Muscle of leg (tissue), 3 donors: ENCODE measurements at regions not wholly inside any gene's neighbourhood (a gene's known extent, or its start where the extent isn't known, plus 50 kb on each side); places are given as distances from the start of the nearest gene placed in this dataset.

ENCODE experiments used
- DNase-seq: peaks from one replicate; pipeline ENCODE4 v3.0.0; 2013
- H3K27ac ChIP-seq: one replicate; pipeline ENCODE4 v1.5.1; 2013; ENCODE audit warnings: mild to moderate bottlenecking, low read length, control low read depth
- H3K27me3 ChIP-seq: one replicate; pipeline ENCODE4 v1.6.1; 2013; ENCODE audit warnings: low read length; ENCODE audit not compliant: control insufficient read depth, insufficient read depth
- H3K36me3 ChIP-seq: one replicate; pipeline ENCODE4 v1.6.1; 2013; ENCODE audit warnings: low read length; ENCODE audit not compliant: control insufficient read depth, insufficient read depth
- H3K4me1 ChIP-seq: one replicate; pipeline ENCODE4 v1.6.1; 2013; ENCODE audit warnings: low read length; ENCODE audit not compliant: control insufficient read depth, insufficient read depth
- H3K4me3 ChIP-seq: one replicate; pipeline ENCODE4 v1.5.1; 2013; ENCODE audit warnings: low read length, control low read depth
- H3K9me3 ChIP-seq: replicated peaks from 2 replicates; pipeline ENCODE4 v1.6.1; 2013; ENCODE audit warnings: low read depth, low read length; ENCODE audit not compliant: control insufficient read depth
- WGBS: methylation state at CpG from one replicate; pipeline ENCODE4 v1.1.5; 2013; ENCODE audit warnings: missing lambda C conversion rate; ENCODE audit not compliant: insufficient coverage; 5-methylcytosine and 5-hydroxymethylcytosine counted together

- no peak for DNase-seq
- WGBS, result 70% methylated on average over 2 of the region's 7 CpGs
- Histone ChIP-seq H3K4me3 (no peak overlapping the region), H3K4me1 (no peaks in the 10 kb centered on the region), H3K27ac (no peak overlapping the region), H3K36me3 (no peaks in the 10 kb centered on the region), H3K9me3 (no peaks in the 10 kb centered on the region), H3K27me3 (peaks cover 2% of the 10 kb centered on the region)
Measured at GRCh38 chr10:29104661-29105399, 184.0 kb upstream of the LYZL1 start.

- no peaks in the 10 kb centered on the region for H3K9me3 ChIP-seq
- no peak for DNase-seq
- H3K27ac ChIP-seq, result no peak overlapping the region
- no peaks in the 10 kb centered on the region for H3K4me1 ChIP-seq
- no peaks in the 10 kb centered on the region for H3K36me3 ChIP-seq
- H3K27me3 ChIP-seq, result peaks cover 2% of the 10 kb centered on the region
- no peak overlapping the region for H3K4me3 ChIP-seq
- 100% methylated on average over 1 of the region's 4 CpGs for WGBS
Measured at GRCh38 chr10:29105516-29106215, 183.2 kb upstream of the LYZL1 start.

GRCh38 chr10:29106287-29106686, 182.6 kb upstream of the LYZL1 start:
- Histone ChIP-seq H3K27me3 (no peaks in the 10 kb centered on the region), H3K27ac (no peak overlapping the region), H3K4me1 (no peaks in the 10 kb centered on the region), H3K4me3 (no peak overlapping the region), H3K9me3 (no peaks in the 10 kb centered on the region), H3K36me3 (no peaks in the 10 kb centered on the region)
- no CpG with 5 or more reads among the region's 4 CpGs for WGBS
- DNase-seq, result no peak

GRCh38 chr10:29107866-29108498, 180.9 kb upstream of the LYZL1 start:
- Histone ChIP-seq H3K27me3 (no peaks in the 10 kb centered on the region), H3K36me3 (no peaks in the 10 kb centered on the region), H3K27ac (no peak overlapping the region), H3K4me1 (no peaks in the 10 kb centered on the region), H3K9me3 (no peaks in the 10 kb centered on the region), H3K4me3 (no peak overlapping the region)
- WGBS, result 88% methylated on average over 1 of the region's 2 CpGs
- DNase-seq, result no peak

- Histone ChIP-seq H3K27me3 (no peaks in the 10 kb centered on the region), H3K27ac (no peak overlapping the region), H3K36me3 (no peaks in the 10 kb centered on the region), H3K4me3 (no peak overlapping the region), H3K9me3 (no peaks in the 10 kb centered on the region), H3K4me1 (no peaks in the 10 kb centered on the region)
- DNase-seq, result no peak
- WGBS, result 59% methylated on average over 4 of the region's 9 CpGs
Measured at GRCh38 chr10:29109707-29110571, 178.9 kb upstream of the LYZL1 start.

- Histone ChIP-seq H3K4me1 (no peaks in the 10 kb centered on the region), H3K4me3 (no peak overlapping the region), H3K36me3 (no peaks in the 10 kb centered on the region), H3K27ac (no peak overlapping the region), H3K9me3 (peaks cover 11% of the 10 kb centered on the region), H3K27me3 (no peaks in the 10 kb centered on the region)
- no peak for DNase-seq
- 47% methylated on average over 11 of the region's 13 CpGs for WGBS
Measured at GRCh38 chr10:29112827-29113615, 175.8 kb upstream of the LYZL1 start.

- DNase-seq, result no peak
- Histone ChIP-seq H3K4me3 (no peak overlapping the region), H3K4me1 (no peaks in the 10 kb centered on the region), H3K36me3 (no peaks in the 10 kb centered on the region), H3K27ac (no peak overlapping the region), H3K9me3 (peaks cover 12% of the 10 kb centered on the region), H3K27me3 (no peaks in the 10 kb centered on the region)
- 46% methylated on average over 2 of the region's 8 CpGs for WGBS
Measured at GRCh38 chr10:29113616-29113945, 175.3 kb upstream of the LYZL1 start.

GRCh38 chr10:29114141-29114540, 174.7 kb upstream of the LYZL1 start:
- H3K4me1 ChIP-seq, result no peaks in the 10 kb centered on the region
- H3K27ac ChIP-seq, result no peak overlapping the region
- H3K36me3 ChIP-seq, result no peaks in the 10 kb centered on the region
- peaks cover 12% of the 10 kb centered on the region for H3K9me3 ChIP-seq
- H3K27me3 ChIP-seq, result no peaks in the 10 kb centered on the region
- 59% methylated on average over 6 of the region's 7 CpGs for WGBS
- DNase-seq, result no peak
- H3K4me3 ChIP-seq, result no peak overlapping the region

GRCh38 chr10:29117781-29118180, 171.1 kb upstream of the LYZL1 start:
- no peak overlapping the region for H3K4me3 ChIP-seq
- H3K27ac ChIP-seq, result no peak overlapping the region
- no peaks in the 10 kb centered on the region for H3K27me3 ChIP-seq
- H3K36me3 ChIP-seq, result no peaks in the 10 kb centered on the region
- DNase-seq, result no peak
- H3K4me1 ChIP-seq, result no peaks in the 10 kb centered on the region
- peaks cover 14% of the 10 kb centered on the region for H3K9me3 ChIP-seq
